BLaER1 (cell line): ENCODE measurements at regions not wholly inside any gene's neighbourhood (a gene's known extent, or its start where the extent isn't known, plus 50 kb on each side); places are given as distances from the start of the nearest gene placed in this dataset.

ENCODE experiments used
- H3K27ac ChIP-seq: shearing (Covaris generic); formaldehyde crosslinking; 2 replicates; pipeline ENCODE4 v1.8.1; 2022
- H3K27me3 ChIP-seq: shearing (Covaris generic); formaldehyde crosslinking; 2 replicates; pipeline ENCODE4 v1.8.1; 2022
- H3K36me3 ChIP-seq: shearing (Covaris generic); formaldehyde crosslinking; 2 replicates; pipeline ENCODE4 v1.8.1; 2022
- H3K4me1 ChIP-seq: shearing (Covaris generic); formaldehyde crosslinking; 2 replicates; pipeline ENCODE4 v1.8.1; 2022
- H3K4me2 ChIP-seq: shearing (Covaris generic); formaldehyde crosslinking; 2 replicates; pipeline ENCODE4 v1.8.1; 2022
- H3K4me3 ChIP-seq: shearing (Covaris generic); formaldehyde crosslinking; 2 replicates; pipeline ENCODE4 v1.8.1; 2022
- H3K9ac ChIP-seq: shearing (Covaris generic); formaldehyde crosslinking; 2 replicates; pipeline ENCODE4 v1.8.1; 2022
- H3K9me3 ChIP-seq: shearing (Covaris generic); formaldehyde crosslinking; 2 replicates; pipeline ENCODE4 v1.8.1; 2022
- H4K20me1 ChIP-seq: shearing (Covaris generic); formaldehyde crosslinking; 2 replicates; pipeline ENCODE4 v1.8.1; 2022
- Cebpa-rat ChIP-seq: shearing (Covaris generic); IDR thresholded peaks from 2 replicates; pipeline ENCODE4 v1.8.1; 2022

- no peak for TF ChIP-seq Cebpa-rat
- H3K27ac ChIP-seq: no peak overlapping the region
Observed at GRCh38 chr2:184210329-184210728, 388.0 kb upstream of the ZNF804A start.

DNA sequence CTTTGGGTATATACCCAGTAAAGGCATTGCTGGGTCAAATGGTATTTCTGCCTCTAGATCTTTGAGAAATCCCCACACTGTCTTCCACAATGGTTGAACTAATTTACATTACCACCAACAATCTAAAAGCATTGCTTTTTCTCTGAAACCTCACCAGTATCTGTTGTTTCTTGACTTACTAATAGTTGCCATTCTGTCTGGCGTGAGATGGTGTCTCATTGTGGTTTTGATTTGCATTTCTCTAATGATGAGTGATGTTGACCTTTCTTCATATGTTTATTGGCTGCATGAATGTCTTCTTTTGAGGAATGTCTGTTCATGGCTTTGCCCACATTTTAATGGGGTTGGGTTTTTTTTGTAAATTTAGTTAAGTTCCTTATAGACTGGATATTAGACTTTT is 382.6 kb upstream of the ZNF804A start:
- no peaks in the 10 kb centered on the region for H4K20me1 ChIP-seq
- no peaks in the 10 kb centered on the region for H3K27me3 ChIP-seq
- no peaks in the 10 kb centered on the region for H3K36me3 ChIP-seq
- no peak overlapping the region for H3K27ac ChIP-seq
- H3K4me3 ChIP-seq: no peak overlapping the region
- no peaks in the 10 kb centered on the region for H3K4me1 ChIP-seq
- no peaks in the 10 kb centered on the region for H3K9me3 ChIP-seq
- TF ChIP-seq Cebpa-rat: no peak
- no peak overlapping the region for H3K9ac ChIP-seq
- H3K4me2 ChIP-seq: no peak overlapping the region

More at GRCh38 chr2:184210329-184210728, 388.0 kb upstream of the ZNF804A start:
- Histone ChIP-seq H4K20me1 (no peaks in the 10 kb centered on the region), H3K36me3 (no peaks in the 10 kb centered on the region), H3K4me1 (no peaks in the 10 kb centered on the region), H3K9me3 (no peaks in the 10 kb centered on the region), H3K4me3 (no peak overlapping the region), H3K9ac (no peak overlapping the region), H3K27me3 (no peaks in the 10 kb centered on the region), H3K4me2 (no peak overlapping the region)

DNA sequence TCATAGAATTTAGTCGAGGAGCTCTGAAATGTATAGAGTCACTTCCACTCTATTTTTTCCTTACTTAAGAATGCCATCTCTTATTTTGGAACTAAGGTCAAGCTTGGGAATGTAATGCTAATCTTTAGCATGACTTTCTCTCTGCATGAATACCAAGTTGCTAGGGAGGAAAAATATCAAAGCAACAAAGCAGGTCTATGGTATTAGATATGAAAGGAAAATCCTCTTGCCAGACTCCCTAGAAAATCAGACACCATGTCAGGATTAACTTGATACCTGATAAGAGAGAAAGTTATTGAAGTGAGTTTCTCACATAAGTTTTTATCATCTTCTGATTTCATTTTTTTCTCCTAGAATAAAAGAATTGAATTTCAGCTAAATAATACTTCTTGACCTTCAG is 341.7 kb upstream of the ZNF804A start:
- Histone ChIP-seq H3K27ac (no peak overlapping the region), H3K27me3 (no peaks in the 10 kb centered on the region), H3K4me3 (no peak overlapping the region), H3K36me3 (no peaks in the 10 kb centered on the region), H3K4me1 (no peaks in the 10 kb centered on the region), H3K9ac (no peak overlapping the region), H4K20me1 (no peaks in the 10 kb centered on the region), H3K9me3 (no peaks in the 10 kb centered on the region), H3K4me2 (no peak overlapping the region)
- TF ChIP-seq Cebpa-rat: no peak

- no peak for TF ChIP-seq Cebpa-rat
Observed at GRCh38 chr2:184261331-184261730, 337.0 kb upstream of the ZNF804A start.

DNA sequence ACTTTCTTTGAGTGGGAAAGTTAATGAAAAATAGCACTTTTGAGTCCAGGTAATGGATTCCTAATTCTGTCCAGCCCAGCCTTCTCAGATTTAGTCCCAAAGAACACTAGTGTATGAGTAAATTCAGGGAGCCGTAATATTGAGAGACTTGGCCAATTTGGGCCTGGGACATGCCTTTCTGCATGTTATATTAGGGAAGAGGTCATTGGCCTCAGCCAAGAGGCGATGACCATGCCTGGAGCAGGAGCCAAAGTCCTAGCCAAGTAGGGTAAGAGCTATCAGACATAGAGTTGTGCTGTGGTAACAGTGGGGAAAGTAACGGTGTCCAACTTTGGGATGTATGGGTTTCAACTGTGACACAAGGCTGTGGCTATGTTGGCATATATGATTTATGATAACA is 336.5 kb upstream of the ZNF804A start:
- H3K4me3 ChIP-seq: no peak overlapping the region
- no peaks in the 10 kb centered on the region for H3K4me1 ChIP-seq
- H3K36me3 ChIP-seq: no peaks in the 10 kb centered on the region
- no peak for TF ChIP-seq Cebpa-rat
- no peaks in the 10 kb centered on the region for H3K9me3 ChIP-seq
- no peak overlapping the region for H3K9ac ChIP-seq
- no peak overlapping the region for H3K27ac ChIP-seq
- no peaks in the 10 kb centered on the region for H4K20me1 ChIP-seq
- no peaks in the 10 kb centered on the region for H3K27me3 ChIP-seq
- no peak overlapping the region for H3K4me2 ChIP-seq

More at GRCh38 chr2:184261331-184261730, 337.0 kb upstream of the ZNF804A start:
- no peaks in the 10 kb centered on the region for H3K36me3 ChIP-seq
- no peaks in the 10 kb centered on the region for H3K4me1 ChIP-seq
- no peak overlapping the region for H3K27ac ChIP-seq
- no peak overlapping the region for H3K4me3 ChIP-seq
- no peak overlapping the region for H3K4me2 ChIP-seq
- H4K20me1 ChIP-seq: no peaks in the 10 kb centered on the region
- H3K27me3 ChIP-seq: no peaks in the 10 kb centered on the region
- no peaks in the 10 kb centered on the region for H3K9me3 ChIP-seq
- no peak overlapping the region for H3K9ac ChIP-seq

GRCh38 chr2:184268900-184269477 is 329.3 kb upstream of the ZNF804A start:
- no peaks in the 10 kb centered on the region for H3K36me3 ChIP-seq
- H3K27me3 ChIP-seq: no peaks in the 10 kb centered on the region
- H3K4me3 ChIP-seq: no peak overlapping the region
- no peak overlapping the region for H3K27ac ChIP-seq
- no peaks in the 10 kb centered on the region for H3K4me1 ChIP-seq
- TF ChIP-seq Cebpa-rat: no peak
- no peak overlapping the region for H3K9ac ChIP-seq
- H4K20me1 ChIP-seq: no peaks in the 10 kb centered on the region
- H3K9me3 ChIP-seq: no peaks in the 10 kb centered on the region
- H3K4me2 ChIP-seq: no peak overlapping the region

- Histone ChIP-seq H3K4me3 (no peak overlapping the region), H3K27ac (no peak overlapping the region), H3K27me3 (no peaks in the 10 kb centered on the region), H3K9ac (no peak overlapping the region), H3K4me1 (no peaks in the 10 kb centered on the region), H3K9me3 (no peaks in the 10 kb centered on the region), H4K20me1 (no peaks in the 10 kb centered on the region), H3K36me3 (no peaks in the 10 kb centered on the region), H3K4me2 (no peak overlapping the region)
- TF ChIP-seq Cebpa-rat: no peak
Observed at GRCh38 chr2:184270660-184271059, 327.7 kb upstream of the ZNF804A start.

DNA sequence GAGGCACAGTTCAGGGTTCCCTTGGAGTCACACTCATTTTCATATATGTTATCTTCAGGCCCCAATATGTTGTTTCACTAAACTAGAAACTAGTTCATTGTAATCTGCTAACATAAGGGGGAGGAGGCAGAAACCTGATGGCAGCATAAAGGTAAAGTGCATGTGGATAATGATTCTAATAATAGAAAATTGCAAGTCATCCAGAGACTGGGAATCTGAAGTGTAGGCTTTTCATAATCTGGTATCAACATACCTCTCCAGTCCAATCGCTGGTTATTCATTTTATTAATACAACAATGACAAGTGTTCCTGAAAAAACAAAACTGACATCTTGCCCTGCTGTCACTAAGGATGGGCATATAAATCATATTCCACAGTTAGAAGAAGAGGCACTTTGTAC is 326.3 kb upstream of the ZNF804A start:
- H3K4me1 ChIP-seq: no peaks in the 10 kb centered on the region
- no peak overlapping the region for H3K27ac ChIP-seq
- H3K4me2 ChIP-seq: no peak overlapping the region
- no peak for TF ChIP-seq Cebpa-rat
- H3K4me3 ChIP-seq: no peak overlapping the region
- H3K9ac ChIP-seq: no peak overlapping the region
- H3K9me3 ChIP-seq: no peaks in the 10 kb centered on the region
- H3K27me3 ChIP-seq: no peaks in the 10 kb centered on the region
- no peaks in the 10 kb centered on the region for H4K20me1 ChIP-seq
- H3K36me3 ChIP-seq: no peaks in the 10 kb centered on the region

- no peak overlapping the region for H3K27ac ChIP-seq
- no peak overlapping the region for H3K4me3 ChIP-seq
- no peaks in the 10 kb centered on the region for H3K27me3 ChIP-seq
- no peaks in the 10 kb centered on the region for H3K9me3 ChIP-seq
- no peak for TF ChIP-seq Cebpa-rat
- no peaks in the 10 kb centered on the region for H4K20me1 ChIP-seq
- no peak overlapping the region for H3K4me2 ChIP-seq
- H3K36me3 ChIP-seq: no peaks in the 10 kb centered on the region
- H3K9ac ChIP-seq: no peak overlapping the region
- H3K4me1 ChIP-seq: no peaks in the 10 kb centered on the region
Observed at GRCh38 chr2:184294831-184295230, 303.5 kb upstream of the ZNF804A start.

DNA sequence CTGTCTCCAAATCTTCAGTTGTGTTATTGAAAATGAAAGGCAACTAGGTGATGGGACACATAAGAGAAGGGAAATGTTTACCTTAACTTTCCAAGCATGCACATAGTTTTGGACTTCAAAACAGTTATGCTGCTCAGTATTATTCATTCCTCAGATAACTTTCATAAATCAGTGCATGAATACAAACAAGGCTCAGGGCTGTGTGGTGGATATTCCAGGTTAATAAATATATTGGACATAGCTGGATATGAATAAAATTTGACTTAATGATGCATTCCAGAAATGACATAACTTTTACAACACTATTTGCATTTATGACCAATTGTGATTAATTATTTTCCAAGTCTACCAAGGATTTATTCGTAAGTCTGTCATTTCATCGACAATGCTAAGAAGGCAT is 301.2 kb upstream of the ZNF804A start:
- Histone ChIP-seq H3K27ac (no peak overlapping the region), H3K9me3 (no peaks in the 10 kb centered on the region), H3K4me2 (no peak overlapping the region), H3K4me1 (no peaks in the 10 kb centered on the region), H3K36me3 (no peaks in the 10 kb centered on the region), H4K20me1 (no peaks in the 10 kb centered on the region), H3K9ac (no peak overlapping the region), H3K27me3 (no peaks in the 10 kb centered on the region), H3K4me3 (no peak overlapping the region)
- TF ChIP-seq Cebpa-rat: no peak

DNA sequence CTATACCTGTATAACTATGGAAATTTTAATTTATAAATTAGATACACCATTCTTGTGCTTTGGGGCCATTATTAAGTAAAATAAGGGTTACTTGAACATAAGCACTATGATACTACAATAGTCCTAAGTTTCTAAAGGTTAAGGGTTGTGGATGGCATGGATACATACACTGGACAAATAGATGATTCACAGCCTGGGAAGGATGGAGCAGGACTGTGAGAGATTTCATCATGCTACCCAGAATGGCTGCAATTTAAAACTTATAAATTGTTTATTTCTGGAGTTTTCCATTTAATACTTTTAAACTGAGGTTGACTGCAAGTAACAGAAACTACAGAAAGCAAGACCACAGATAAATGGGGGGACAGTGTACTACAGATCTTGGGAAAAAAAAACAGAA is 295.8 kb upstream of the ZNF804A start:
- no peak overlapping the region for H3K4me2 ChIP-seq

More for the DNA sequence above, 295.8 kb upstream of the ZNF804A start:
- Histone ChIP-seq H3K27me3 (no peaks in the 10 kb centered on the region), H3K9ac (no peak overlapping the region), H3K27ac (no peak overlapping the region), H3K4me1 (no peaks in the 10 kb centered on the region), H3K36me3 (no peaks in the 10 kb centered on the region), H4K20me1 (no peaks in the 10 kb centered on the region), H3K9me3 (no peaks in the 10 kb centered on the region), H3K4me3 (no peak overlapping the region)
- no peak for TF ChIP-seq Cebpa-rat
